GM19238 (cell line): ENCODE measurements at regions not wholly inside any gene's neighbourhood (a gene's known extent, or its start where the extent isn't known, plus 50 kb on each side); places are given as distances from the start of the nearest gene placed in this dataset.

Experiments
- DNase-seq: peaks from one replicate; pipeline ENCODE4 v3.0.0; 2011; ENCODE audit warnings: low spot score; ENCODE audit not compliant: insufficient read length

DNA sequence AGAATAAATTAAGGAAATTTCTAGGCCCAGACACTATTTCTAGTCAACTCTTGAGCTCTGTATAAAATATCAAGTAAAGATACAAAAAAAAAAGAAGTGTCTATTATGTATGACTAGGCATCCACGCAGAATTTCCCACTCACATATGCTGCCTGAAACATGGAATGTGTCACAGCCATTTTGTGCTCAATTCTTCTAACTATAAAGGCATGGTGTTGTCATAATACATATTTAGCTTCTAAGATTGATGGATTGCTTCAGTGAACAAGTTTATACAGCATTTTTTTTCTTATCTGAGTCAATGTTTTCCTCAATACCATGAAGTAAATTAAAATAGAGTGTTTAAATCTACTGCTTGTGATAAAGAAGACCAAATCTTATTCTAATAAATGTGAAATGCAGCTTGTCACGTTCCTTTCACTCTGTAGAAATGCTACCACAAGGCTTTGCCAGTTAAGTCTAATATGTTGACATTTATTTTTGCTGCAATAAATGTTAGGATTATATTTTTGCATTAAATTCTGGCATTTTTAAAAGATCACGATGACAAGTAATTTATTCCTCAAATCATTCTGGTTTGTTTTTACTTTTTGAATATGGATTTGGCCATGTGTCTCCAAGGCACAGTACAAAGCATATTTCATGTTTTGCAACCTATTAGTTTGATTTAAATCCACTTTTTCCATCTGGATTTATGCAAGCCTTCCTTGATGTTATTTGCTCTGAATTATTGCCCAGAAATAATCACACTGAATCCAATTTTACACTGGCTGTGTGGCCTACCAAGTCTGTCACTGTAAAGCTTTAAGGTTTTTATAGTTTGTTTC lies 1829.0 kb upstream of the PCDH7 start:
- no peak for DNase-seq

DNA sequence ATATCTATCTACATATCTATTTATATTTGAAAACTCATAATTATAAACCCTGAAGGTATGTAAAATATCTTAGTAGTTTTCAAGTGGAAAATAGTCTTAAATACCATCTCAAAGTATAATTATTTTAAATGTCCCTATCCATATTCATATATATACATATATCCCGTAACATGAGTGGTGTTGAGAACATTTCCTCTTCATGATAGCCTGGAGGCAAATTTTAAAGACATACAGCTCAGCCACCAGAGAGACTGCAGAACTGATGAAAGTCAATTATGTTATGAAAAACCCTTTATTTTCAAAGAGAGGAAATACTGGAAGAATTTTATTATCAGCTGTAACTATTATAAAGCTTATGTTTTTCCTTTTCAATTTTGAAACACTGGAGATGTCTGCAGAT lies 1806.7 kb upstream of the PCDH7 start:
- no peak for DNase-seq

DNA sequence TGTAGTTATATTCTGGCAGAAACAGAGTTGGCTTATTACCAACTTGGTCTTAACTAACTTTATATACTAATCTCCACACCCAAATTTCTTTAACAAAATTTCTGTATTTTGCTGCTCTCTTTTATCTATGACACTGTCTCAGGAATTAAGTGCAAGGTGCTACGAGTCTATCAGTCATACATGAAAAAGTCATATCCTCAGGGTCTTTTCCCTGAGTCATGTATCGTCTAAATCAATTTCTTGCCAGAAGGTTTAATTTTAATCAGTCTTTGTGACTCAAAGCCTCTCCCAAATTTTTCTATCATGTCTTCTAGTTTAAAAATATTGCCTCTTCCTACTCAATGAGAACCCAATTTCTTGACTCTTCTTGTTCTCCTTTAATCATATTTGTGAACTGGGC lies 1803.6 kb upstream of the PCDH7 start:
- DNase-seq: no peak

DNA sequence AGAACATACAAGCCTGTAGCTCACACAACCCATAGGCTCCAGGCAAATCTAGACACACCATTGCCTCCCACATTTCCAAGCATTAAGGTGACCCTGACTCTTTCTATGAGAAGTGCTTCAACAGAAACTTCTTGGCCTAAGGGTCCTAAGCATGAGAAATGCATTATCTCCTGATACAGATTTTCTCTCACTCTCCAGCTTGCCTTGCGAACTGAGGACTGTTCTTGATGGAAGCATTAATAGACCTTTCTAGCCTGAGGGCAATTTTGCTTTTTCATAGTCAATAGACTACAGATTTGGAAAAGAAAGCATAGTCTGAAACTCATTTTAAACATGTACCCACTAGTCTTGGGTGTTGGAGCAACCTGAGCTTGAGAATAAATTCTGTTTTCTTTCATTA lies 1801.3 kb upstream of the PCDH7 start:
- no peak for DNase-seq

DNA sequence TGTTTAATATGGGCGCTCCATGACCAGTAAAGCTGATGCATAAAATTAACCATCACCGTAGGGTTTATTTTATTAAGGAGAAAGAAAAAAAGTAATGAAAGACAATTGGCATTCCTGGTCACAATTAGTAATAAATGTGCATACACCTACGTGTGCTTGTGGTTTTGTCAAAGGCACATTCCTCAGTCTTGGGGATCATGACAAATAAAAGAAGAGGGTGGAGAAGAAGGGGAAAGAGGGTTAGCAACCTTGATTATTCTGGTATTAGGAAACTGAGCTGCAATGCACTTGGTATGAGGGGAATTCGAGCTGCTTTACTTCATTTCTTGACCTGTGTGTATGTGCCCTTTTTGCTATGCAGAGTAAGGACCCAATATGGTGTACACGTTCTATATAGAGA lies 1798.3 kb upstream of the PCDH7 start:
- no peak for DNase-seq

DNA sequence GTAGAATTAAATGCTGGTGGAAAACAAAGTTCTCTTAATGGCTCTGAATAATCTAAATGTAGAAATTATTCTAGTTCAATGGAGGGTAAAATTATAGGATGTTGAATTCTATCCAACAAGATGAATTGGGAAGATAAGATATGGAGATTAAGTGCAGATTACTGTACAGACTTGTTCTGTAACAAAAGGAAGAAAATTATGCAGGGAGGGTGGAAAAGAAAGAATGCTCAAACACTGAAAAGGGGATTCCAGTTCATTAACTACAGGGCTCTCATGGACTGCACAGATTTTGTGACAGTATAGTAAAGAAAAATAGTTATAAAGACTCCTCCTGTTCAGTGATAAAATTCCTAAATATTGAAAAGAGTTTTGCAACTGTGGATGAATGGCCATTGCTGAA lies 1794.0 kb upstream of the PCDH7 start:
- DNase-seq: no peak

DNA sequence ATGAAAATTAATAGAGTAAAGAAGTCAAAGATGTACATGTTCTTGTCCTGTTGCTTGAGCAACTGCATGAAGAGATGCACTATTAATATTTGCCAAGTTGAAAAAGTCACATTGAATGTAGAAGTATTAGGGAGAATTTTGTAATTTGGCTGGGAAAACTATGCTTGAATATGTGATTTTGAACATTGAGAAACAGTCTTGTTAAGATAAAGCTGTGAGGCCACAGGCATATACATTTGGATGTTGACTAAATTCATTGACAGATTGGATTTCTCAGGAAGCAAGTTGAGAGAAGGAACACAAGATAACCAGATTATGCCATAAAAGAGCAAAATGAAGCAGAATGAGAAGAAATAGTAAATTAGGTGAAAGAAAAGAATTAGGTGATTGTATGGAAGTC lies 1777.5 kb upstream of the PCDH7 start:
- no peak for DNase-seq

DNA sequence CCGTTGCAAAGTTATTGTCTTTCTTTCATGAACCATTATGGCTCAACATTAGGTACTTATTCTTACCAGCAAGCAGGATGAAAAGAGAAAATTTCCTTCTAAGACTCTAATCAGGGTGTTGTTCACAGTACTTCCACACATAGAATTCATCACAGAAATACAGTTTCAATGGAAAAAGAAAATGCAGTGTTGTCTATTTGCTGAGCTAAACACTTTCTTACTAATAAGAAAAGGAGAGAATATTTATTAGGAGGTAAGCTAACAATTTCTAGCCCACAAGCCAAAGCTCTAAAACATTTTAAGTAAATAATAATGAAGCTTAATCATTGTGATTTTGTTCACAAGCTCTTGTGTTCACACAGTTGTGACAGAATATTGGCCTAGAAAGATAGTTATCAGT lies 1772.8 kb upstream of the PCDH7 start:
- DNase-seq: no peak

DNA sequence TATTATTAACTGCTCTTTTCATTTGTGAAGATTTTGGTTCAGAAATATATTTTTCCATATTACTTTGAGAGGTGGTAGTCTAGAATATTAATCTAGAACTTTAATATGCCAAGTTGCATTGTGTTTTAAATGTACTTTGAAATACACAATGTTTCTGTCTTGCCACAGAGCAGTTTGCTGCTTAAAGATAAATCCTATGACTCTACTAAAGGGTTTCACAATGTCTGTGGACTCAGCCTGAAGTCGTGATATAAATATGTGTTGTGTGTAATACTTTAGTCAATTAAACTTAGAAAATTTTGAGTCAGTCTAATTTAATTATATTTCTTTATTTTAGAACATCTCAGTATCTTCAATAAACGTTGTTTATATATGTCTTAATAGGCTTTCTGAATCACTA lies 1771.7 kb upstream of the PCDH7 start:
- no peak for DNase-seq

DNA sequence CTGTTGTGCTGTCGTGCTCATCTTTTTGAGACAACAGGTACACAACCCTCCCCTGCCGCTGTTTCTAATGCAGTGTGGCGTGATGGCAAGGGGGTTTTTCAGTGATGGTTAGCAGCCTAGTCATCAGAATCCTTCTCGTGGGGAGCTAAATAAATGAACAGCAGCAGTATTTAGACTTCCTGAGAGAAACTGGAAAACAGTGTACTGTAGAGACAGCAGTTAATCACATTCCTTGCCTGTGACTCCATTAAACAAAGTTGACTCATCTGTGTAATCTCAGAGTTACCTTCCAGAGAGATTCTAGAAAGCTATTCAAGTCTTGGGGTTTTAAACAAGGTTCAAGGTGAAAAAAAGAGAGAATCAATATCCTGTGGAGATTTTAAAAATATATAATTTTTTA lies 1753.2 kb upstream of the PCDH7 start:
- no peak for DNase-seq

DNA sequence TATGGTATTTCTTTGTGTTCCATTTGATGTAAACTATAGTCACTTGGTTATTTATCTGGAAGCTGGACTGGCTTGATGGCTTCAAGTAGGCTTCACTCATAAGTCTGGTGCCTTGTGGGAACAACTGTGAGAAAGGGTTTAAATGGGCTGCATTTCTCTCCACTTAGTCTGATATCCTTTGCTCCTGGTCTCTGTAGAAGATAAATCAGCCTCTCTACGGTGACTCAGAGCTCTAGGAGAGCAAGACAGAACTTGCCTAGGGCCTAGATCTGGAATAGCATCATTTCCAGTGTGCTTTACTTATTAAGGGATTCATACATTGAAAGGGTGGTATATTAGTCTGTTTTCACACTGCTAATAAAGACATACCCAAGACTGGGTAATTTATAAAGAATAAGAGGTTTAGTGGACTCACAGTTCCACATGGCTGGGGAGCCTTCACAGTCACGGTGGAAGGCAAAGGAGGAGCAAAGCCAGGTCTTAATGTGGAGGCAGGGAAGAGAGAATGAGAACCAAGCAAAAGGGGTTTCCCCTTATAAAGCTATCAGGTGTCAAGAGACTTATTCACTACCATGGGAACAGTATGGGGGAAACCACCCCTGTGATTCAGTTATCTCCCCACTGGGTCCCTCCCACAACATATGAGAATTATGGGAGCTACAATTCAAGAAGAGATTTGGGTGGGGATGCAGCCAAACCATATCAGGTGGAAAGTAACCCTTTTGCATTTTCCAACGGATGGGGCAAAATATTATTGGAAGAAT lies 1746.4 kb upstream of the PCDH7 start:
- DNase-seq: no peak

DNA sequence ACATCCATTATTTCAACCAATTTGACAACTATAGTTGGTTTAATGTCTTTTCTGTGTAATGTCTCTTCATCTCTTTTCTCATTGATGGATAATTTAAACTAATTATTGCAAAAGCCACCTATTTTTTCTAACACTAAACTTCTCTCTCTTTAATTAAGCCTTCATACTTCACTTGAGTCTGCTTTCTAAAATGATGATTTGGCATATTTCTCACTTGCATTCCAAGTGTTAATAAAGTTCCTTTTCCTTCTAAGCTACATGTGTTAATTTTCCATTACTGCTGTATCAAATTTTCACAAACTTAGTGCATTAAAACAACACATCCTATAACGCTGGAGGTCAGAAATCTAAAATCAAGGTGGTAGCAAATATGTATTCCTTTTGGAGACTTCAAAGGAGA lies 1743.8 kb upstream of the PCDH7 start:
- no peak for DNase-seq

DNA sequence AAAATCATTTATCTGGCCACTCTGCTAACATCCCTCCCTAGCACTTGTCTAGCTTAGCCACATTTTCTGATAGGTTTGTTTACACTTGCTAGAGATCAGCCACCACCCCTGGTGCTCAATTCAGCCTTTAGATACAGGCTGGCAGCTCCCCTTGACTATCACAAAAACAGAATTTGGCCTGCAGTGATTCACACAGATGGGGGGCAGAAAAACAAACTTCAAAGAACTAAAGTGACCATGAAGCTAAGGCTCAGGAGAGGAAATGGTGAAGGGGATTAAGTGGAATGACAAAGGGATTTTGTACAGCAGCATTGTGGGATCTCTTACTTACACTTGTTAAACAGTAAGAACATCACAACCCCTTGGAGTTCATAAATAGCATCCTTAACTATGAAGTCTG lies 1718.0 kb upstream of the PCDH7 start:
- DNase-seq: no peak

DNA sequence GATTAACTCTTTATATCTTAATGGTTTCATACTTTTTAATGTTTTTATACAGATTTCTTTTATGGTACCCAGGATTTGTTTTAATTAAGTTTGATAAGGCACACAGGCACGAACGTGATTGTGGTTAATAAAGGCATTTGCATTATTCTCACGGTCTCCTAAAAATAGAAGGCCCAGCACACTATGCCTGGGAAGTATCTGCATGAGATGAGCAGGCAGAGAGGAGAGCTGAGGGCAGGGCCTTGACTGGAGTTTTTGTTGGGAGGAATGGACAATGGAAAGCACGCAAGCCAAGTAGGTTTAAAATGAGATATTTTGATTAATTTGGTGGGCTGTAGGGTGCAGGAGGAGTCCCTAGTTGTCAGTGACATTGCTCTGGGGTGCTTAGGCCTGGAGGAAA lies 1714.3 kb upstream of the PCDH7 start:
- DNase-seq: no peak

DNA sequence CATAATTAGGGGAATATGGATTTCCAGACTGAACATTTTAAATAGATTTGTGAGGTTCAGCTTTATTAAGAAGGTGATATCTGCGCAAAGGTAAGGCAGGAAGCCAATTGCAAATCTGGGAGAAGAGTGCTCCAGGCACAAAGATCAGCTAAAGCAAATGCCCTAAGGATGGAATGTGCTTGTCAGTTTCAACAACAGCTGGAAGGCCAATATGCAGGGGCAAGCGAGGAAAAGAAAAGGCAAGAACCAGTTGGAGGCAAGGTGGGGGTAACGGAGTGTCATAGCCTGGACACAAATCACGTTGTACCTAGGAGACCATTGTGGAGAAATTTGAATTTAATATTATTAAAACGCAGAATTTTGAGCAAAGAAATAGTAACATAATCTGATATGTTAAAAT lies 1710.3 kb upstream of the PCDH7 start:
- no peak for DNase-seq

DNA sequence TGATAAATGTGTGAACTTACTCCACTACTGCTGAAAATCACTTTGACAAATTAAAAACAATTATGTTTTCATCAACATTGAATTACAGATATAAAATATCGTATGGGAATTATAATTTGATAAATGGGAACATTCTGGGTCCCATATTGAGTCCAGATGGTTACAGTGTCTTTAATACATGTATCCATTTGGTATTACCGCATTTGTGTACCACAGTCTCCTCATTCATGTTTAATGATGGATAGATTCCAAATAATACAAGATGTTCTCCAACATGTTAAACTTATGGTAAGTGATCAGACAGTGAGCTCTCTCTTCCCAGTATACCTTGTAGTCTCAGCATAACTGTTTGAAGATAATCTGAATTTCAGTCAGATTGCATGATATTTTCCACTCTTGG lies 1706.8 kb upstream of the PCDH7 start:
- DNase-seq: no peak

DNA sequence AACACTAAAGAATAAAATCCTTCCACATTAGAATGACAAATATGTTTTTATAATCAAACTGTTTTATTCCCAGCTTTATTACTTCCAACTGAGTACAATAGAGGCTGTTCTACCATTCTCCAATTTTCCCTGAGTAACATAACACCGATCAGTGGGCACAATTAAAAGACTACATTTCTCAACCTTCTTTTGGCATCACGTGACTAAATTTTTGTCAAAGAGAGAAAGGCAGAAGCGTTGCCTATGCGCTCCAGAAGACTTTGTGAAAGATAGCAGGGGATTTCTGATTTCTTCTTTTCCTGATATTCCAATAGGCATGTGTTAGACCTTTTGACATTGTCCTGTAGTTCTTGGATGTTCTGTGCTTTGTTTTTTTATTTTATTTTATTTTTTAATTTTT lies 1705.6 kb upstream of the PCDH7 start:
- no peak for DNase-seq

DNA sequence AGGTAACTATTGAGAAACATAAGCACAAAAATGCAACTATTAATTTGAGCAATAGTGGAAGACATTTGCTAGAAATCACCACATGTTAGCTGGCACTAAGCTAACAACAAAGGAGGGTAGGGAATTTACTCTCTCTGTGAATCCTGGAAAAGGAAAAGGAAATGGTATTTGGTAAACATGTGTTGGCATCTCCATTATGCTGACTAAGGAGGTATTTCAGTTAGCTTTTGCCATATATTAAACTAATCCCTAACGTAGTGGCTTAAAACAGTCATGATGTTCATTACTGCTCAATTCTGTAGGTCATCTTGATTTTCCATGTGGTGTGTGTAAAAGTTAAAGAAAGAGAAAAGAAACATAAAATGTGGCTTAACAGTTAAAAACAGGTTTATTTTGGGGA lies 1686.5 kb upstream of the PCDH7 start:
- no peak for DNase-seq

DNA sequence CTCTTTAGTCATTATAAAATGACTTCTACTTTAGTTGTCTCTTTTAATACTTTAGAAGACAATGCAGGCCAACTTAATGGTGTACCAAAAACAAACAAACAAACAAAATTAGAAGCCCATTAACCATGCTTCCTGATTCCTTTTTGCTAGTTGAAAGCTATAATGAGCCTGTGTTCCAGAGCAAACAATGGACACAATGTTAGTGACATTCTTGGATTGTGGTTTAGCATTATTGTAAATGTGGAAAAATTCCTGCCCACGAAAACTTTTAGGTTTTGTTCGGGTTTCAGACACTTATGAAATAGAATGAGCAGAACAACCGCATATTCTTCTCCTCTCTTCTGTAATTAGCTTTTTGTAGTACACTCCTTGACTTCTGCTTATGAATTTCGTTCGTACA lies 1682.7 kb upstream of the PCDH7 start:
- no peak for DNase-seq

DNA sequence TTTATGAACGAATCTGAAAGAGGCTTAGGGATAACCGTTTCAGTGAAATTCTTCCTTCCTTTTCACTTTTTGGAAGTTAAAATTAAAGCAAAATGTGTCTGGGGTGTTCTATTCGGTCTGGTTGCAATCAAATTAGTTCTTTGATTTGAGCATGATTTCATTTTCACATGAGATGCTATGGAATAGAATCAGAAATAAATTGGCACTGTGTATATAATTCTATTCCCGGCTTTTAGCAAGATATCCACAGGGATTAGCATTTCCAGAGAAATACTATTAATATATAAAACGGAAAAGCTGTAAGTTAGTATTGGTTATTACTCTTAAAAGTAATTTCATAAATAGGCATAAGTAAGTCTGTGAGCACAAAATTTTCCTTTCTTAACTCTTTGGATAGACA lies 1676.8 kb upstream of the PCDH7 start:
- DNase-seq: no peak

DNA sequence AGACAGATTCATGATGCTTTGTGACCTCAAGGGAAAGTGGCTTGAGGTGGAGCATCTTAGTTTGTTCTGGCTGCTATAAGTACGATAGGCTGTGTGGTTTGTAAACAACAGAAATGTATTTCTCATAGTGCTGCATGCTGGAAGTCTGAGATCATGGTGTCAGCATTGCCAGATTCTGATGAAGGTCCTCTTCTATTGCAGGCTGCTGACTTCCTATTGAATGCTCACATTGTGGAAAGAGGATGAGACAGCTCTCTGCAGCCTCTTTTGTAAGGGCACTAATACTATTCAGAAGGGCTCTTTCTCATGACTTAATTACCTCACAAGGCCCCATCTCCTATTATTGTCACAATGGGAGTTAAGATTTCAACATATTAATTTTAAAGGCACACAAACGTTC lies 1674.0 kb upstream of the PCDH7 start:
- no peak for DNase-seq

DNA sequence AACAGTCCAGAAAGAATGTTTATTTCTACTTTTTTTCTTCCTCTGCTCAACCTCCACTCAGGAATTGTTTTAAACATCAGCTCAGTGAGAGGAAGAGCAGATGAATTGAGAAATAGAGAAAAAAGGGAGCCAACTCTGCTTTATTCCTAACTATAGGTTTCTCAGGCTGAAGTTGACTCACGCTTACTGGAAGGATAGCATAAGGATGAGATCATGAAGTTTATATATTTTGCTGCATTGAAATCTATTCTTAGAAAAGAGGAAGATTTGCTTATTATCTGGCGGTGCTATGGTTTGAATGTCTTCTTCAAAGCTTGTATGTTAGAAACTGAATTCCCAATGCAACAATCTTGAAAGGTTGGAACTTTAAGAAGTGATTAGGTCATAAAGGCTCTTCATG lies 1673.4 kb upstream of the PCDH7 start:
- no peak for DNase-seq
